Ovary (tissue), 7 donors: ENCODE measurements at regions not wholly inside any gene's neighbourhood (a gene's known extent, or its start where the extent isn't known, plus 50 kb on each side); places are given as distances from the start of the nearest gene placed in this dataset. TPM values are rescaled to one million over a fixed set of nuclear protein-coding genes. Genes with fewer than 3 reads are reported as not detected.

Source experiments
- DNase-seq, 5 donors: peaks; one replicate each; pipeline ENCODE4 v3.0.0-alpha.2; 2019 to 2020
- H3K27ac ChIP-seq, 2 donors: fragments of 200-600 bp; one replicate each; pipeline versions ENCODE4 v1.5.1 to v1.8.0; 2019 to 2022
- H3K27me3 ChIP-seq: fragments of 200-600 bp; one replicate; pipeline ENCODE4 v1.8.0; 2022
- H3K36me3 ChIP-seq: fragments of 200-600 bp; sonication (generic); one replicate; pipeline ENCODE4 v1.5.1; 2019
- H3K4me1 ChIP-seq: one replicate; pipeline ENCODE4 v1.8.1; 2013; ENCODE audit warnings: mild to moderate bottlenecking, moderate library complexity; ENCODE audit not compliant: insufficient read depth
- H3K4me3 ChIP-seq: fragments of 200-600 bp; sonication (generic); one replicate; pipeline ENCODE4 v1.5.1; 2017
- H3K9me3 ChIP-seq, 2 donors: fragments of 200-600 bp in 1 of 2; sonication (generic) in 1 of 2; one replicate each; pipeline versions ENCODE4 v1.5.1 to v1.8.1; 2013 to 2019; ENCODE audit warnings: mild to moderate bottlenecking in 1 of 2, moderate library complexity in 1 of 2
- CTCF ChIP-seq, 3 donors: fragments of 450-650 bp in 2 of 3; fragments of 200-600 bp in 1 of 3; IDR thresholded peaks; one replicate each; pipeline versions ENCODE4 v1.5.1 to v1.8.0; 2016 to 2022; ENCODE audit warnings: antibody characterized with exemption in 3 of 3, mild to moderate bottlenecking in 1 of 3
- EP300 ChIP-seq: sonication (generic); formaldehyde crosslinking; IDR thresholded peaks from one replicate; pipeline ENCODE4 v1.6.1; 2017; ENCODE audit warnings: antibody characterized with exemption
- POLR2A ChIP-seq: fragments of 450-650 bp; IDR thresholded peaks from one replicate; pipeline ENCODE4 v1.6.1; 2017; ENCODE audit warnings: antibody characterized with exemption, mild to moderate bottlenecking, moderate library complexity
- WGBS, 3 donors: extraction: QIAGEN DNeasy Blood & Tissue Kit in 1 of 3; methylation state at CpG; one replicate each; pipeline versions ENCODE4 v1.1.5 to v1.1.7; 2013 to 2017; 5-methylcytosine and 5-hydroxymethylcytosine counted together
- intact Hi-C, 4 donors: fragments of 100-400 bp; cut with DNase I; formaldehyde crosslinking; loops; one replicate each; pipeline versions ENCODE4 v1.11.0 to v1.15.1; 2022 to 2023
- microRNA-seq, 3 donors: library from miRNA; unstranded; fragments of <30 nt; microRNA quantifications; one replicate each; pipeline versions ENCODE4 to v1.2.0, GENCODE V29; 2019 to 2020
- small RNA-seq: library from RNA; depleted of rRNA; stranded (forward); fragments of <200 nt; gene quantifications from one replicate; pipeline ENCODE3, GENCODE V24; 2016
- donor health status: DM: no; HTN: no; CAD: no; lungs with moderate emphysema.
- donor health status: DM: no; HTN: no; CAD: no.
- donor health status: Bipolar disorder and iron deficiency.
- donor health status: DM: no; HTN: no; CAD: no.
- donor health status: DM: yes; HTN: yes; CAD: no.

DNA sequence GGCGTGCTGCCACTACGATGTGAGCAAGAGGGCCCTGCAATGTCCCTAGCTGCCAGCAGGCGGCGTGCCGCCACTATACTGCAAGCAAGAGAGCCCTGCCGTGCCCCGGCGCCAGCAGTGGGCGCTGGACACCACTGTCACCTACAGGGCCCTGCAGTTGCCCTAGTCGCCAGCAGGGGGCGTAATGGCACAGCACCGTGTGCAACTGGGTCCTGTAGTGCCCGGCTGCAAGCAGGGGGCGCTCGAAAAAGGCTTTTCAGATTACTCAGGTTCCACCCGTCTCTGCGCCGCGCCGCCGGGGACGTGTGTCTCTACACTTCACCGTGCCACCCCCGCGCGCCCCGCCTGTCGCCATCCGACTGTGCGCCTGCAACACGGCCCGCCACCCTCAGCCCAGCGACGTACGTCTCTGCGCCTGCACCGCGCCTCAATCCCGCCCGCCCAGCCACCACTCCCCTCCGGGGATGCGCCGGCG lies 1356.9 kb downstream of the TMEM121 start:
- Histone ChIP-seq H3K27ac (no peak overlapping the region), H3K4me3 (no peak overlapping the region), H3K36me3 (no peaks in the 10 kb centered on the region), H3K4me1 (no peaks in the 10 kb centered on the region), H3K9me3 (no peaks in the 10 kb centered on the region), H3K27me3 (no peaks in the 10 kb centered on the region)
- intact Hi-C loops: no loop called here
- peak; percentile 27 to 65 (median 51) for DNase-seq
- 77 to 79% (median 78%) methylated on average over 43 to 44 of the region's 44 CpGs for WGBS, 3 donors
- no peak for TF ChIP-seq POLR2A
- peak in 1 of 3 donors; percentile 25 for TF ChIP-seq CTCF (IDR thresholded peaks at IDR 0.05)
- no peak for TF ChIP-seq EP300

Small RNA genes in the stretch of these regions (microRNA-seq; reads per million reads assigned to microRNA genes)
- gene MIR4507: 0 reads per million in 3 donors
- gene MIR4537: 0 reads per million in 3 donors
- 0 reads per million in 3 donors for gene MIR4538
- 0 reads per million in 3 donors for gene MIR4539
- gene MIR5195: 0 reads per million in 3 donors
- gene MIR8071-1: 0 reads per million in 3 donors
- gene MIR8071-2: 0 reads per million in 3 donors

Small RNA genes in the stretch of these regions (small RNA-seq; reads per million reads assigned to genes)
- not detected for gene AC244452.1
- not detected for gene IGHD1-1
- not detected for gene IGHD1-14
- not detected for gene IGHD1-20
- gene IGHD1-26: not detected
- gene IGHD1-7: not detected
- not detected for gene IGHD2-15
- gene IGHD2-2: not detected
- not detected for gene IGHD2-21
- not detected for gene IGHD2-8
- not detected for gene IGHD3-10
- not detected for gene IGHD3-16
- gene IGHD3-22: not detected
- gene IGHD3-3: not detected
- not detected for gene IGHD3-9
- not detected for gene IGHD4-11
- not detected for gene IGHD4-17
- gene IGHD4-23: not detected
- not detected for gene IGHD4-4
- not detected for gene IGHD5-12
- not detected for gene IGHD5-18
- gene IGHD5-24: not detected
- gene IGHD5-5: not detected
- not detected for gene IGHD6-13
- not detected for gene IGHD6-19
- gene IGHD6-25: not detected
- gene IGHD6-6: not detected
- not detected for gene IGHD7-27
- gene IGHJ1: not detected
- not detected for gene IGHJ1P
- not detected for gene IGHJ2
- gene IGHJ2P: not detected
- gene IGHJ3: not detected
- not detected for gene IGHJ3P
- gene IGHJ4: not detected
- not detected for gene IGHJ5
- not detected for gene IGHJ6
- gene IGHV1-12: not detected
- gene IGHV1-14: not detected
- gene IGHV3-19: not detected
- not detected for gene IGHV3-57
- gene IGHV3-76: not detected
- gene IGHV5-78: not detected
- not detected for gene IGHV7-40
- not detected for gene IGHVII-1-1
- not detected for gene IGHVII-15-1
- not detected for gene IGHVII-22-1
- not detected for gene IGHVII-28-1
- not detected for gene IGHVII-33-1
- not detected for gene IGHVII-40-1
- gene IGHVII-44-2: not detected
- not detected for gene IGHVII-46-1
- gene IGHVII-49-1: not detected
- gene IGHVII-51-2: not detected
- not detected for gene IGHVII-53-1
- not detected for gene IGHVII-60-1
- not detected for gene IGHVII-62-1
- not detected for gene IGHVII-67-1
- gene IGHVII-74-1: not detected
- not detected for gene IGHVII-78-1
- not detected for gene IGHVIII-11-1
- not detected for gene IGHVIII-13-1
- not detected for gene IGHVIII-2-1
- gene IGHVIII-22-2: not detected
- not detected for gene IGHVIII-25-1
- not detected for gene IGHVIII-26-1
- gene IGHVIII-38-1: not detected
- not detected for gene IGHVIII-5-1
- gene IGHVIII-5-2: not detected
- gene IGHVIII-67-2: not detected
- gene IGHVIII-67-3: not detected
- gene IGHVIII-67-4: not detected
- not detected for gene IGHVIII-76-1
- not detected for gene IGHVIII-82
- gene MIR4507: not detected
- not detected for gene MIR4537
- gene MIR4538: not detected
- not detected for gene MIR4539
- not detected for gene MIR5195
- not detected for gene MIR8071-1
- gene MIR8071-2: not detected
- gene RNA5SP389: not detected
